ENCODE measurements at regions not wholly inside any gene's neighbourhood (a gene's known extent, or its start where the extent isn't known, plus 50 kb on each side); places are given as distances from the start of the nearest gene placed in this dataset.

- Histone ChIP-seq H3F3A (replicated peaks; ENCODE audit: low read depth) (no peaks in the 10 kb centered on the region), H3K9me2 (ENCODE audit: insufficient read depth) (no peaks in the 10 kb centered on the region), H3K36me3 (ENCODE audit: insufficient read depth) (no peaks in the 10 kb centered on the region), H3K27ac (ENCODE audit: low read depth) (no peak overlapping the region), H3K4me3 (no peak overlapping the region), H3K79me2 (replicated peaks; ENCODE audit: insufficient read depth) (no peaks in the 10 kb centered on the region), H2AFZ (no peak overlapping the region), H3K4me2 (no peak overlapping the region), H3K4me1 (ENCODE audit: insufficient read depth) (no peaks in the 10 kb centered on the region), H3K27me3 (ENCODE audit: insufficient read depth) (no peaks in the 10 kb centered on the region), H4K20me1 (replicated peaks; ENCODE audit: insufficient read depth) (no peaks in the 10 kb centered on the region; the same call in 1 of the 2 replicates)
- H3K9me3 Mint-ChIP-seq, result no peaks in the 10 kb centered on the region
- H3K27ac Mint-ChIP-seq, result no peak overlapping the region
- no peaks in the 10 kb centered on the region for H3K4me1 Mint-ChIP-seq
- no peak for DNase-seq (ENCODE audit: low spot score)
- H3K36me3 Mint-ChIP-seq (ENCODE audit: low read depth), result no peaks in the 10 kb centered on the region
- no peak for ATAC-seq
- H3K27me3 Mint-ChIP-seq (ENCODE audit: insufficient read depth, low read depth, poor library complexity), result peaks cover 3% of the 10 kb centered on the region
- TF ChIP-seq CTCF (conservative IDR thresholded peaks at IDR 0.05; ENCODE audit: low read depth in 2 of 2) (no peak), ZNF331 (CRISPR knock-in tag; IDR thresholded peaks at IDR 0.05; ENCODE audit: low read depth) (no peak), EZH2 (IDR thresholded peaks at IDR 0.05; ENCODE audit: low read depth, unreplicated experiment) (no peak), REST (IDR thresholded peaks at IDR 0.05; ENCODE audit: unreplicated experiment) (no peak), STAT1 (IDR thresholded peaks at IDR 0.05; ENCODE audit: unreplicated experiment) (no peak)
- H3K4me3 Mint-ChIP-seq, result no peak overlapping the region
Observed at GRCh38 chr9:38192731-38193265, 123.8 kb upstream of the SHB start.

GRCh38 chr9:38186404-38187115, 117.5 kb upstream of the SHB start:
- Mint-ChIP-seq H3K36me3 (ENCODE audit: low read depth) (no peaks in the 10 kb centered on the region), H3K4me1 (peaks cover 36% of the 10 kb centered on the region), H3K27me3 (ENCODE audit: insufficient read depth, low read depth, poor library complexity) (peaks cover 3% of the 10 kb centered on the region), H3K4me3 (no peak overlapping the region), H3K9me3 (no peaks in the 10 kb centered on the region), H3K27ac (no peak overlapping the region)
- H3K79me2 ChIP-seq (replicated peaks; ENCODE audit: insufficient read depth), result no peaks in the 10 kb centered on the region
- H3K27ac ChIP-seq (ENCODE audit: low read depth), result no peak overlapping the region
- peaks cover 8% of the 10 kb centered on the region; the same call in 1 of the 2 replicates for H3K4me1 ChIP-seq (ENCODE audit: insufficient read depth)
- ATAC-seq (no peak), DNase-seq (ENCODE audit: low spot score) (no peak)
- no peaks in the 10 kb centered on the region for H3K36me3 ChIP-seq (ENCODE audit: insufficient read depth)
- no peaks in the 10 kb centered on the region for H3K9me2 ChIP-seq (ENCODE audit: insufficient read depth)
- H3F3A ChIP-seq (replicated peaks; ENCODE audit: low read depth), result no peaks in the 10 kb centered on the region
- H3K4me2 ChIP-seq, result no peak overlapping the region
- H3K27me3 ChIP-seq (ENCODE audit: insufficient read depth), result no peaks in the 10 kb centered on the region
- no peak overlapping the region for H3K4me3 ChIP-seq
- H2AFZ ChIP-seq, result peak overlapping the region; percentile 39
- no peaks in the 10 kb centered on the region; the same call in 1 of the 2 replicates for H4K20me1 ChIP-seq (replicated peaks; ENCODE audit: insufficient read depth)
- TF ChIP-seq STAT1 (IDR thresholded peaks at IDR 0.05; ENCODE audit: unreplicated experiment), result no peak
- no peak for TF ChIP-seq NANOG (IDR thresholded peaks at IDR 0.05; ENCODE audit: borderline replicate concordance)
- TF ChIP-seq ETS1 (IDR thresholded peaks at IDR 0.05), result no peak
- TF ChIP-seq POLR2AphosphoS5 (IDR thresholded peaks at IDR 0.05; ENCODE audit: low read depth), result no peak
- TF ChIP-seq JUNB (IDR thresholded peaks at IDR 0.05; ENCODE audit: unreplicated experiment), result no peak
- TF ChIP-seq EZH2phosphoT487 (IDR thresholded peaks at IDR 0.05; ENCODE audit: unreplicated experiment), result no peak
- TF ChIP-seq CREB1 (CRISPR knock-in tag; IDR thresholded peaks at IDR 0.05; ENCODE audit: low read depth), result no peak
- no peak for TF ChIP-seq ZNF114 (CRISPR knock-in tag; IDR thresholded peaks at IDR 0.05)

Data from GM23338 (cell line).